HFFc6 (cell line): ENCODE measurements at regions not wholly inside any gene's neighbourhood (a gene's known extent, or its start where the extent isn't known, plus 50 kb on each side); places are given as distances from the start of the nearest gene placed in this dataset.

Source experiments
- DNase-seq: peaks from one replicate; pipeline ENCODE4 v3.0.0-alpha.2; 2018
- H3K27ac Mint-ChIP-seq: 2 replicates; pipeline ENCODE4 v1.8.0; 2020; ENCODE audit warnings: mild to moderate bottlenecking, mixed read lengths
- H3K27me3 Mint-ChIP-seq: 2 replicates; pipeline ENCODE4 v1.8.0; 2021; ENCODE audit warnings: mild to moderate bottlenecking, moderate library complexity, mixed read lengths; ENCODE audit not compliant: insufficient read depth
- H3K36me3 Mint-ChIP-seq: 2 replicates; pipeline ENCODE4 v1.8.0; 2021; ENCODE audit warnings: low read depth, mixed read lengths
- H3K4me1 Mint-ChIP-seq: 2 replicates; pipeline ENCODE4 v1.8.0; 2020; ENCODE audit warnings: low read depth, mixed read lengths
- H3K4me3 Mint-ChIP-seq: 2 replicates; pipeline ENCODE4 v1.8.0; 2020; ENCODE audit warnings: mild to moderate bottlenecking, moderate library complexity, mixed read lengths
- H3K9me3 Mint-ChIP-seq: 2 replicates; pipeline ENCODE4 v1.8.0; 2020; ENCODE audit warnings: mild to moderate bottlenecking, mixed read lengths
- CTCF ChIP-seq: fragments of 200-600 bp; sonication (generic); IDR thresholded peaks from 2 replicates; pipeline ENCODE4 v1.5.0; 2021; ENCODE audit warnings: antibody characterized with exemption, mild to moderate bottlenecking

GRCh38 chr3:99376926-99377325 is 261.5 kb upstream of the COL8A1 start:
- no peaks in the 10 kb centered on the region for H3K4me1 Mint-ChIP-seq
- H3K4me3 Mint-ChIP-seq = no peak overlapping the region
- H3K36me3 Mint-ChIP-seq = peaks cover 13% of the 10 kb centered on the region
- no peaks in the 10 kb centered on the region for H3K27me3 Mint-ChIP-seq
- H3K9me3 Mint-ChIP-seq = peaks cover 7% of the 10 kb centered on the region
- H3K27ac Mint-ChIP-seq = no peak overlapping the region
- no peak for TF ChIP-seq CTCF
- no peak for DNase-seq

- H3K9me3 Mint-ChIP-seq = no peaks in the 10 kb centered on the region
- H3K4me3 Mint-ChIP-seq = no peak overlapping the region
- no peaks in the 10 kb centered on the region for H3K4me1 Mint-ChIP-seq
- H3K27me3 Mint-ChIP-seq = no peaks in the 10 kb centered on the region
- no peak for TF ChIP-seq CTCF
- H3K36me3 Mint-ChIP-seq = no peaks in the 10 kb centered on the region; the same call in 1 of the 2 replicates
- H3K27ac Mint-ChIP-seq = no peak overlapping the region
- DNase-seq = no peak
Measured at GRCh38 chr3:99373846-99374210, 264.6 kb upstream of the COL8A1 start.

GRCh38 chr3:99373088-99373845 is 265.1 kb upstream of the COL8A1 start:
- no peak for TF ChIP-seq CTCF
- Mint-ChIP-seq H3K27me3 (no peaks in the 10 kb centered on the region), H3K9me3 (no peaks in the 10 kb centered on the region), H3K4me3 (no peak overlapping the region), H3K4me1 (no peaks in the 10 kb centered on the region), H3K27ac (no peak overlapping the region), H3K36me3 (no peaks in the 10 kb centered on the region; the same call in 1 of the 2 replicates)
- DNase-seq = no peak

GRCh38 chr3:99366663-99367429 is 271.5 kb upstream of the COL8A1 start:
- no peak for TF ChIP-seq CTCF
- DNase-seq = no peak
- Mint-ChIP-seq H3K4me3 (no peak overlapping the region), H3K36me3 (no peaks in the 10 kb centered on the region), H3K27me3 (no peaks in the 10 kb centered on the region), H3K27ac (no peak overlapping the region), H3K4me1 (peaks cover 11% of the 10 kb centered on the region), H3K9me3 (no peaks in the 10 kb centered on the region)

- Mint-ChIP-seq H3K27ac (no peak overlapping the region), H3K9me3 (no peaks in the 10 kb centered on the region), H3K4me3 (no peak overlapping the region), H3K36me3 (no peaks in the 10 kb centered on the region), H3K27me3 (no peaks in the 10 kb centered on the region), H3K4me1 (peaks cover 11% of the 10 kb centered on the region)
- TF ChIP-seq CTCF = no peak
- no peak for DNase-seq
Measured at GRCh38 chr3:99365979-99366378, 272.4 kb upstream of the COL8A1 start.
